ENCODE measurements at regions not wholly inside any gene's neighbourhood (a gene's known extent, or its start where the extent isn't known, plus 50 kb on each side); places are given as distances from the start of the nearest gene placed in this dataset.

- TF ChIP-seq CTCF (optimal IDR thresholded peaks at IDR 0.05 in 1 of 3, IDR thresholded peaks at IDR 0.05 in 1 of 3, conservative IDR thresholded peaks at IDR 0.05 in 1 of 3; ENCODE audit: extremely low read depth in 1 of 3, insufficient read depth in 2 of 3, low read length in 3 of 3) (no peak), EZH2 (IDR thresholded peaks at IDR 0.05; ENCODE audit: low read length) (no peak)
Observed at GRCh38 chr4:138859254-138859653, 156.3 kb upstream of the NOCT start.
